Ishikawa (cell line): ENCODE measurements at regions not wholly inside any gene's neighbourhood (a gene's known extent, or its start where the extent isn't known, plus 50 kb on each side); places are given as distances from the start of the nearest gene placed in this dataset.

Source experiments
- CEBPB ChIP-seq: IDR thresholded peaks from 2 replicates; pipeline ENCODE4 v1.6.1; 2012
- CREB1 ChIP-seq: IDR thresholded peaks from 2 replicates; pipeline ENCODE4 v1.6.1; 2012; ENCODE audit warnings: low read depth
- EGR1 ChIP-seq: IDR thresholded peaks from 2 replicates; pipeline ENCODE4 v1.6.1; 2012
- EP300 ChIP-seq: IDR thresholded peaks from 2 replicates; pipeline ENCODE4 v1.6.1; 2012; ENCODE audit warnings: borderline replicate concordance
- FOXM1 ChIP-seq: IDR thresholded peaks from 2 replicates; pipeline ENCODE4 v1.6.1; 2012; ENCODE audit warnings: low read depth, borderline replicate concordance
- MAX ChIP-seq: IDR thresholded peaks from 2 replicates; pipeline ENCODE4 v1.6.1; 2012
- NFIC ChIP-seq: IDR thresholded peaks from 2 replicates; pipeline ENCODE4 v1.6.1; 2012
- RAD21 ChIP-seq: IDR thresholded peaks from 2 replicates; pipeline ENCODE4 v1.6.1; 2012; ENCODE audit warnings: low read depth
- REST ChIP-seq: IDR thresholded peaks from 2 replicates; pipeline ENCODE4 v1.6.1; 2012; ENCODE audit warnings: low read depth, mild to moderate bottlenecking
- TAF1 ChIP-seq: IDR thresholded peaks from 2 replicates; pipeline ENCODE4 v1.6.1; 2012; ENCODE audit warnings: low read depth, mild to moderate bottlenecking
- TCF12 ChIP-seq: IDR thresholded peaks from 2 replicates; pipeline ENCODE4 v1.6.1; 2012; ENCODE audit warnings: low read depth
- TEAD4 ChIP-seq: IDR thresholded peaks from 2 replicates; pipeline ENCODE4 v1.6.1; 2012
- USF1 ChIP-seq: IDR thresholded peaks from 2 replicates; pipeline ENCODE4 v1.6.1; 2012
- YY1 ChIP-seq: IDR thresholded peaks from 2 replicates; pipeline ENCODE4 v1.6.1; 2012; ENCODE audit warnings: low read depth
- ZBTB7A ChIP-seq: IDR thresholded peaks from 2 replicates; pipeline ENCODE4 v1.6.1; 2012; ENCODE audit warnings: low read depth

GRCh38 chr5:124634228-124634739 lies 112.2 kb downstream of the ZNF608 start:
- TF ChIP-seq USF1 (no peak), EGR1 (no peak), REST (no peak), NFIC (no peak), MAX (no peak), CREB1 (no peak), FOXM1 (no peak), EP300 (no peak), ZBTB7A (no peak), TCF12 (no peak), TEAD4 (no peak), TAF1 (no peak), CEBPB (no peak), RAD21 (no peak), YY1 (no peak)

GRCh38 chr5:124633209-124633608 lies 113.2 kb downstream of the ZNF608 start:
- TF ChIP-seq REST, result no peak

- TF ChIP-seq ZBTB7A, result no peak
- TF ChIP-seq TAF1, result no peak
- TF ChIP-seq EGR1, result no peak
- TF ChIP-seq EP300, result no peak
- TF ChIP-seq FOXM1, result no peak
- no peak for TF ChIP-seq REST
- no peak for TF ChIP-seq TEAD4
- no peak for TF ChIP-seq USF1
- TF ChIP-seq MAX, result no peak
- no peak for TF ChIP-seq CEBPB
- no peak for TF ChIP-seq NFIC
These were observed 114.4 kb downstream of the ZNF608 start for GRCh38 chr5:124631874-124632550.

- TF ChIP-seq YY1, result no peak
These were observed 115.4 kb downstream of the ZNF608 start for GRCh38 chr5:124630767-124631704.
